ENCODE measurements at regions not wholly inside any gene's neighbourhood (a gene's known extent, or its start where the extent isn't known, plus 50 kb on each side); places are given as distances from the start of the nearest gene placed in this dataset.

DNA sequence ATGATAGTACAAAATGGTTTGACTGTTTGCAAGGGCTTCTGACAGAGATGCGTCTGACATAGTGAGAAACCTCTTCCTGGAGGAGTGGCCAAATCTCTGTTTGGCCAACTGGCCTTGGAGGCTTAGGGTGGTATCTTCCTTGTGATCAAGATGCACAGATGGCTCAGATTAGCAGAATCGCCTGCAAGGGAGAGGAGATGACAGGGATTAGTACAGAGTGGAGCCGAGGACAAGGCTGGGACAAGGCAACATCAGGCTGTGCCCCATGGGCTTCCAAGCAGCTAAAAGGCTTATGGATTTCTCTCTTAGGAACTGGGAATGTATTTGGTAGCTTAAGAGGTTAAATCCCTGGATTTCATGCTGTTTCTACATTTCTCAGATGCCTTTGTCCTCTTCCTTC is 379.1 kb downstream of the SIPA1L2 start (continued):
- TF ChIP-seq TRIM28 (IDR thresholded peaks at IDR 0.05) (no peak), GATAD2B (IDR thresholded peaks at IDR 0.05; ENCODE audit: borderline replicate concordance) (no peak), NCOR1 (IDR thresholded peaks at IDR 0.05) (no peak)

DNA sequence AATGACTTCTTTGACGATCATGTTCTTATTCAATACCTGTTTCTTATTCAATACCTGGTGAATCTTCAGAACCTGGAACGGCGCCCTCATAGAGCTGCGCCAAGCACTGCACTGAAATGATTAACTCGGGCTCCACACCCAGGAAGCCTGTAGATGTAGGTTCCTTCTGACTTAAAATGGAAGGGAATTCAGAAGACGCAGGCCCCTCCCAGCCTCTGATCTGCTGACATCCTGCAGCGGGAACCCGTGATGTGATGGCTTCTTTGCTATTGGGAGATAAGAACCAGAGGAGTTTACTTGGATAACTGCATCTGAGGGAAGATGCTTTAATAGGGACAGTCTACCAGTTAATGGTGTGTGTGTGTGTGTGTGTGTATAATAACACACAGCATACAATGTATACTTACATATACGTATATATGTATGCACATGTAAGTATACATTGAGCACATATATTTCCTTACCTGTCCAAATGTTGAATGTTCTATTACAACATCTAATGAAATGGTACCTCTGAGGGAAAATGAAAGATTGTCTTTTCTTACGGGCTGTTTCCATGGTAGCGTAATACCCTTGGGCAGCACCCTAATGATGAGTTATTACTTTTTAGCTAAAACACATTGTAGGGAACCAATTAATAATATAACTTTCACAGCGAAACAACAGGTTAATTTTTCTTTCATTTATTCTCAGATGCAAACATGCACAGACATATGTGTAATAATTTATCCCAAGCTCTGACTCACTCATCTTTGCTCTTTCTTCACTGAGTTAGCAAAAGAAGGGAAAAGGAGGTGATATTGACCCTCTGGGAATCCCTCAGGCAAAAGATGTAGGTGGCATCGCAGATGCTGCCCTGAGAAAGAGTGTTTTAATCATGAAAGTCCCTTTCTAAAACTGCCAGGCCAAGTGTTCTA is 379.8 kb downstream of the SIPA1L2 start:
- no peak overlapping the region for H3K4me3 ChIP-seq
- intact Hi-C loops (cut with micrococcal nuclease) (no loop called here), in situ Hi-C loops (cut with MboI) (no loop called here)
- 1% methylated on average over 13 of the region's 13 CpGs for WGBS (ENCODE audit: insufficient coverage, low coverage, missing lambda C conversion rate)
- no peaks in the 10 kb centered on the region for H4K20me1 ChIP-seq (replicated peaks; ENCODE audit: control insufficient read depth, insufficient read depth, low read length)
- no peak for FAIRE-seq
- no peak for ATAC-seq
- H2AFZ ChIP-seq (ENCODE audit: low read depth, low read length) = no peak overlapping the region
- no peaks in the 10 kb centered on the region for H3K36me3 ChIP-seq (ENCODE audit: control insufficient read depth, insufficient read depth, low read length)
- H3K27ac ChIP-seq (ENCODE audit: extremely low read depth, low read depth, low read length) = no peak overlapping the region
- no peaks in the 10 kb centered on the region for H3K27me3 ChIP-seq (ENCODE audit: control insufficient read depth in 2 of 2, insufficient read depth in 2 of 2, low read length in 2 of 2)
- TF ChIP-seq, protein P1, sequence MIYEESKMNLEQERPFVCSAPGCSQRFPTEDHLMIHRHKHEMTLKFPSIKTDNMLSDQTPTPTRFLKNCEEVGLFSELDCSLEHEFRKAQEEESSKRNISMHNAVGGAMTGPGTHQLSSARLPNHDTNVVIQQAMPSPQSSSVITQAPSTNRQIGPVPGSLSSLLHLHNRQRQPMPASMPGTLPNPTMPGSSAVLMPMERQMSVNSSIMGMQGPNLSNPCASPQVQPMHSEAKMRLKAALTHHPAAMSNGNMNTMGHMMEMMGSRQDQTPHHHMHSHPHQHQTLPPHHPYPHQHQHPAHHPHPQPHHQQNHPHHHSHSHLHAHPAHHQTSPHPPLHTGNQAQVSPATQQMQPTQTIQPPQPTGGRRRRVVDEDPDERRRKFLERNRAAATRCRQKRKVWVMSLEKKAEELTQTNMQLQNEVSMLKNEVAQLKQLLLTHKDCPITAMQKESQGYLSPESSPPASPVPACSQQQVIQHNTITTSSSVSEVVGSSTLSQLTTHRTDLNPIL (CRISPR knock-in tag; IDR thresholded peaks at IDR 0.05) = no peak
- no peak for TF ChIP-seq ZNF79 (CRISPR knock-in tag; IDR thresholded peaks at IDR 0.05; ENCODE audit: low read depth)
- TF ChIP-seq KAT2B (IDR thresholded peaks at IDR 0.05; ENCODE audit: low read depth, low read length) = no peak
- TF ChIP-seq HDAC8 (tag; IDR thresholded peaks at IDR 0.05) = no peak
- TF ChIP-seq, protein P2, sequence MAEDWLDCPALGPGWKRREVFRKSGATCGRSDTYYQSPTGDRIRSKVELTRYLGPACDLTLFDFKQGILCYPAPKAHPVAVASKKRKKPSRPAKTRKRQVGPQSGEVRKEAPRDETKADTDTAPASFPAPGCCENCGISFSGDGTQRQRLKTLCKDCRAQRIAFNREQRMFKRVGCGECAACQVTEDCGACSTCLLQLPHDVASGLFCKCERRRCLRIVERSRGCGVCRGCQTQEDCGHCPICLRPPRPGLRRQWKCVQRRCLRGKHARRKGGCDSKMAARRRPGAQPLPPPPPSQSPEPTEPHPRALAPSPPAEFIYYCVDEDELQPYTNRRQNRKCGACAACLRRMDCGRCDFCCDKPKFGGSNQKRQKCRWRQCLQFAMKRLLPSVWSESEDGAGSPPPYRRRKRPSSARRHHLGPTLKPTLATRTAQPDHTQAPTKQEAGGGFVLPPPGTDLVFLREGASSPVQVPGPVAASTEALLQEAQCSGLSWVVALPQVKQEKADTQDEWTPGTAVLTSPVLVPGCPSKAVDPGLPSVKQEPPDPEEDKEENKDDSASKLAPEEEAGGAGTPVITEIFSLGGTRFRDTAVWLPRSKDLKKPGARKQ (CRISPR knock-in tag; IDR thresholded peaks at IDR 0.05) = no peak
- TF ChIP-seq SPI1 (IDR thresholded peaks at IDR 0.05; ENCODE audit: borderline replicate concordance, low read depth, low read length) = no peak
- TF ChIP-seq ETV5 (CRISPR knock-in tag; IDR thresholded peaks at IDR 0.05; ENCODE audit: low read depth) = no peak
- no peak for TF ChIP-seq TEAD2 (tag; IDR thresholded peaks at IDR 0.05)
- TF ChIP-seq HIVEP1 (CRISPR knock-in tag; IDR thresholded peaks at IDR 0.05) = no peak
- TF ChIP-seq, protein P3, sequence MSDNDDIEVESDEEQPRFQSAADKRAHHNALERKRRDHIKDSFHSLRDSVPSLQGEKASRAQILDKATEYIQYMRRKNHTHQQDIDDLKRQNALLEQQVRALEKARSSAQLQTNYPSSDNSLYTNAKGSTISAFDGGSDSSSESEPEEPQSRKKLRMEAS (CRISPR knock-in tag; IDR thresholded peaks at IDR 0.05) = no peak
- H3K4me2 ChIP-seq (ENCODE audit: insufficient read depth, low read length) = no peak overlapping the region
- POLR2A ChIA-PET = no interaction called here
- H3K9ac ChIP-seq (ENCODE audit: insufficient read depth in 1 of 2, low read depth in 2 of 2, low read length in 2 of 2) = no peak overlapping the region
- no peaks in the 10 kb centered on the region for H3K79me2 ChIP-seq (ENCODE audit: control insufficient read depth, insufficient read depth, low read length)
- H3K4me1 ChIP-seq (replicated peaks in 1 of 2; ENCODE audit: control insufficient read depth in 2 of 2, insufficient read depth in 2 of 2, low read length in 2 of 2) = no peaks in the 10 kb centered on the region
- no peaks in the 10 kb centered on the region for H3K9me1 ChIP-seq (ENCODE audit: control insufficient read depth, insufficient read depth, low read length)
- H3K9me3 ChIP-seq (replicated peaks; ENCODE audit: control insufficient read depth, insufficient read depth, low read depth, low read length) = no peaks in the 10 kb centered on the region
- BruUV-seq (replicated peaks) = no TSS peak
- CTCF ChIA-PET (ENCODE audit: low intra/inter-chr PET ratio) = no interaction called here
- no peak for DNase-seq (ENCODE audit: extremely low read depth in 1 of 4, low spot score in 3 of 4)

Measured in K562 (cell line).